HUES48 (cell line): ENCODE measurements at regions not wholly inside any gene's neighbourhood (a gene's known extent, or its start where the extent isn't known, plus 50 kb on each side); places are given as distances from the start of the nearest gene placed in this dataset.

Experiments
- H3K27ac ChIP-seq: one replicate; pipeline ENCODE4 v1.7.0; 2013; ENCODE audit warnings: low read depth, low read length, inconsistent platforms
- H3K27me3 ChIP-seq: 2 replicates; pipeline ENCODE4 v1.6.1; 2013; ENCODE audit warnings: mild to moderate bottlenecking, low read length; ENCODE audit not compliant: control insufficient read depth, insufficient read depth
- H3K36me3 ChIP-seq: 2 replicates; pipeline ENCODE4 v1.6.1; 2013; ENCODE audit warnings: low read length; ENCODE audit not compliant: control insufficient read depth, insufficient read depth
- H3K4me1 ChIP-seq: 2 replicates; pipeline ENCODE4 v1.6.1; 2013; ENCODE audit warnings: mild to moderate bottlenecking, low read length; ENCODE audit not compliant: control insufficient read depth, insufficient read depth
- H3K4me3 ChIP-seq: 2 replicates; pipeline ENCODE4 v1.5.1; 2013; ENCODE audit warnings: mild to moderate bottlenecking, low read depth, low read length
- H3K9ac ChIP-seq: 2 replicates; pipeline ENCODE4 v1.6.1; 2013; ENCODE audit warnings: mild to moderate bottlenecking, low read depth, low read length, moderate library complexity
- H3K9me3 ChIP-seq: 2 replicates; pipeline ENCODE4 v1.6.1; 2013; ENCODE audit warnings: low read length; ENCODE audit not compliant: control insufficient read depth, insufficient read depth

DNA sequence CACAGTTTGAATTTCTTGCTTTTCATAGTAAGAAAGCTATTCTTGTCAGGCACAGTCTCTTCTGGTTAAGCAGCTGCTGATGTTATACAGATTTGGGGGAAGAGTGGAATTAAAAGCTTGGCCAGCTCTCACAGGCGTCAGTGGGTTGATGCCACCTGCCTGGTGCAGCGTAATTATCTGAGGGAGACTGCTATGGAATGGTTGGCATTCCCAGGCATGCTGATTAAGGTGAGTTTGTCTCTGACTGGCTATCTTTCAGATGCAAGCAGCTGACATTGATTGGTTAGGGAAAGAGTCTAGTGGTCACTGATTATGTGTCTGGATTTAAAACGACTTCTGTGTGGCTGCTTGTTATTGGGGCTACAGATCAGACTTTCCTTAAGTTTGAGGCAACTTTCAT lies 948.4 kb downstream of the UQCRFS1 start:
- no peaks in the 10 kb centered on the region for H3K36me3 ChIP-seq
- 0 out of 2 replicates have a peak, but pooled peaks cover 4% of the 10 kb centered on the region for H3K4me1 ChIP-seq
- H3K9me3 ChIP-seq, result peaks cover 3% of the 10 kb centered on the region; the same call in 1 of the 2 replicates
- no peak overlapping the region for H3K4me3 ChIP-seq
- H3K27ac ChIP-seq, result no peak overlapping the region
- H3K9ac ChIP-seq, result no peak overlapping the region
- H3K27me3 ChIP-seq, result no peaks in the 10 kb centered on the region

DNA sequence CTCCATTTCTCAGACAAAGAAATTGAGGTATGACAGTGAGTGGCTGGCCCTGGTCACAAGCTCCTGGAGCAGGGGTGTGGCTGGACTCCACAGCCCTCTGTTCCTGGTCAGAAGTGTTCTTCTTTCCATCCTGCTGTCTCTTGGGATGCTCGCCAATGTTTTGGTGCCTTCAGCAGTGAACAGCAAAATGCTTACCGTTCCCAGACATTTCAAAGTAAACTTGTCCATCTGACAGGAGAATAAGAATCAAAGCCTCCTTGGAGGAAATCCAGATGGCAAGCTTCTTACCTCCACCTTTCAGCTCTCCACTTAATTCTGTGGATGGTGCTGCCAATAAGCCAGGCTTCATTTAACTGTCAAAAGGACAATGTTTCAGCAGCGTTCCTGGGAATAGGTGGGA lies 954.1 kb downstream of the UQCRFS1 start:
- no peak overlapping the region for H3K27ac ChIP-seq
- H3K36me3 ChIP-seq, result no peaks in the 10 kb centered on the region
- no peaks in the 10 kb centered on the region for H3K27me3 ChIP-seq

DNA sequence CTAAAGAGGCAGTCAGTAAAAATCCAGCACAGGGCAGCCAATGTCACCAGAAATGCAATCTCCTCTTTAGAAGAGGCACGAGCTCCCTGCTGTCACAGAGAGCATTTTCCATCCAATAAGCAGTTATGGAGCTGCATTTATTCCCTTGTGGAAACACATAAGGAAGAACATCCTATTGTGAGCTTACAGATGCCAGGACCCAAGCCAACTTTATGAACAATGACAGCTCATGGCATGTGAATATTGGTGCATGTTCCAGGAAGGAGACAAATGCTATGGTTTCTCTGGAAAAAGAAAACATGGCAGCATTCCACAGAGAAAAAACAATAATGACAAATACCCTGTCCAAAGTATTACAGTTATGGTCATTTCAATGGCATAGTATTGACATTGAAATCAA lies 955.6 kb downstream of the UQCRFS1 start:
- H3K27me3 ChIP-seq, result no peaks in the 10 kb centered on the region
- no peaks in the 10 kb centered on the region; the same call in 1 of the 2 replicates for H3K4me1 ChIP-seq
- no peaks in the 10 kb centered on the region for H3K36me3 ChIP-seq
- no peaks in the 10 kb centered on the region for H3K9me3 ChIP-seq
- no peak overlapping the region for H3K27ac ChIP-seq
- no peak overlapping the region for H3K4me3 ChIP-seq
- no peak overlapping the region for H3K9ac ChIP-seq

More for the DNA sequence above, 954.1 kb downstream of the UQCRFS1 start:
- H3K9ac ChIP-seq, result no peak overlapping the region
- no peak overlapping the region for H3K4me3 ChIP-seq
- no peaks in the 10 kb centered on the region for H3K9me3 ChIP-seq
- H3K4me1 ChIP-seq, result no peaks in the 10 kb centered on the region; the same call in 1 of the 2 replicates

DNA sequence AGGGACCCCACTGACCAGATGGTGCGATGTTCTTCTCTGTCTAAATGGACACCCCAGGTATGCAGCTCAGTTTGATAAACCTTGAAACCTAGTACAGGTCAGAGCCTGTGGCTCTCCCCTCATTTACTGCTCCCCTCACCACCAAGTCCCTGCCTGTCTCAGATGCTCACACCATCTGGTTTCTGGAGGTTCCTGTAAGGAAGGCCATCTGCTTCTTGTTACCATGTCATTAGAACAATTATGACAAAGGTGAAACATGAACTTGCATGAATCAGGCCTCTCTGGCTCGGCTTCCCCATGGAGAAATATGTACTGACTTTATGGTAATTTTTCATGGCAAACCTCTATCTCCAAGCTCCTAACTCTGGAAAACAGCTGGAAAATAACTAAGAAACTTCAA lies 965.7 kb downstream of the UQCRFS1 start:
- Histone ChIP-seq H3K4me3 (no peak overlapping the region), H3K9ac (no peak overlapping the region), H3K9me3 (no peaks in the 10 kb centered on the region), H3K36me3 (no peaks in the 10 kb centered on the region), H3K4me1 (no peaks in the 10 kb centered on the region), H3K27ac (no peak overlapping the region), H3K27me3 (no peaks in the 10 kb centered on the region)

DNA sequence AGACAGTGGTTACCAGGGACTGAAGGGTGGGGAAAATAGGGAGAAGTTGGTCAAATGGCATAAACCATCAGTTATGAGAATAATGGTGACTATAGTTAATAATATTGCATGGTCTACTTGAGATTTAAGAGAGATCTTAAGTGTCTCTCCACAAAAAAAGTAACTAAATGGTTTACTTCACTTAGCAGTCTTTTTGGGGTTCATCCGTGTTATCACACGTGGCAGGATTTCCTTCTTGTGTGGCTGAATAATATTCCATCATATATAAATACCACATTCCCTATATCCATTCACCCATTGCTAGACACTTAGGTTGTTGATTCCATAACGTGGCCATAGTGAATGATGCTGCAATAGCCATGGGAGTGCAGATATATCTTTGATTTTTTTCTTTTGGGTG lies 967.0 kb downstream of the UQCRFS1 start:
- H3K36me3 ChIP-seq, result no peaks in the 10 kb centered on the region
- no peaks in the 10 kb centered on the region for H3K9me3 ChIP-seq
- no peak overlapping the region for H3K9ac ChIP-seq
- no peak overlapping the region for H3K27ac ChIP-seq
- H3K4me3 ChIP-seq, result no peak overlapping the region
- H3K27me3 ChIP-seq, result no peaks in the 10 kb centered on the region
- no peaks in the 10 kb centered on the region for H3K4me1 ChIP-seq

DNA sequence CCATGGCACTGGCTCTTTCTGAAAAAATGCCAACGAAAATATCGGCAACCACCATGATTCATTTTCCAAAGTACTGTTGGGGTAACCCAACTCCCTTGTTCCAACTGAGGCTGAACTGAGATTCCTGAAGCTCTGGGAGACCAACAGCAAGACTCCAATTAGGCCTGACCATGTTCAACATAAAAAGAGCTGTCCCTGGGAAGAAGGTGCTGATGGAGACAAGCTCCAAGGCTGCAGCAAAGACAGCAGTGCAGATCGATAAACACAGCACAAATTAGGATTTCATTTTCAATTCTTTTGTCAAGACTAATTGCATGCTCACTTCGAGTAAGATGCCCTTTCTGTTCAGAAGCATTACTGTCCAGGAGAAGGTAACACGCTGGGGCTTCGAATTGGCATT lies 968.0 kb downstream of the UQCRFS1 start:
- Histone ChIP-seq H3K4me1 (no peaks in the 10 kb centered on the region; the same call in 1 of the 2 replicates), H3K9me3 (no peaks in the 10 kb centered on the region), H3K9ac (no peak overlapping the region), H3K27me3 (no peaks in the 10 kb centered on the region), H3K4me3 (no peak overlapping the region), H3K27ac (no peak overlapping the region), H3K36me3 (no peaks in the 10 kb centered on the region)

DNA sequence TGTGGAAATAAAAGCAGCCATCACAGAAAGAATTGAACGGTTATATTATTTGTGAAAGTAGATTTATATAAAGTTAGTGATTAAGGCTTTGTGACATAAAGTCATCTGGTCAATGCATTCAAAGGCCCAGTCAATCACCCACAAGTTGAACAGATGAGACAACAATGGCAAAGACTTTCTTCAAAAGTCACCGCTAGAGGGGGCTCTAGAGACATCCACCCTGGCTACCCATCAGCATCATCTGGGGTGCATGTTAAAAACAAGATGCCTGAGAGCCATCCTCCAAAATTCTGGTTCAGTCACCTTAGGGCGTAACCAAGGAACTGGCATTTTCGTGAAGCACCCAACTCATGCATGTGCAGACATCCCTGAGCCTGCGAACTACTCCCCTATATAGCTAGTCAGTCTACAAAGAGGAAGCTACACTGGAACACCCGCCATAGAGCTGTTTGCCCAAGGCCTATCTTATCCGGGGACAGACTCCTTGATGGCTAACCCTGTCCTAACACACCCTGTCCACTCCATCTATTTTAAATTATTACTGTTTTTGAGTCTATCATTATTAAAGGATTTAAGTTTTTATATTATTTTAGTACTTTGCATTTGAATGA lies 970.5 kb downstream of the UQCRFS1 start:
- Histone ChIP-seq H3K9ac (no peak overlapping the region), H3K27ac (no peak overlapping the region), H3K4me3 (no peak overlapping the region), H3K4me1 (no peaks in the 10 kb centered on the region; the same call in 1 of the 2 replicates), H3K9me3 (no peaks in the 10 kb centered on the region), H3K36me3 (no peaks in the 10 kb centered on the region), H3K27me3 (no peaks in the 10 kb centered on the region)

DNA sequence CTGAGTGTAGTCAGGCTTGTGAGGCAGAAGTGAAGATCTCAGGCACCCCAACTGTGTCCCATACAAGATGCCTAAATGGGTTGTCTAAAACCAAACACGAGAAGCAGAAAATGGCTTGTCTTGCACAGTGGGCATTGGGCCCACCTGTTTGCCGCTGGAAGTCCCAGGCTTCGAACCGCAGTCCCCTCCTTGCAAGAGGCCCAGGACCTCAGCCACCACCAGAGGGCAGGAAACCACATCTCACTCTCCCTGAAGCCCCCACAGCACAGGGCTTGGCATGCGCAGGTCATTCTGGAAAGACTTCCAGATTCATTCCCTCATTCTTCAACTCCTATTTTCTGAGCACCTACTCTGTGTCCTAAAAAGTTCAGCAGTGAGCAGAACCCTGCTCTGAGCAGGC lies 973.7 kb downstream of the UQCRFS1 start:
- Histone ChIP-seq H3K9ac (no peak overlapping the region), H3K9me3 (no peaks in the 10 kb centered on the region), H3K27ac (no peak overlapping the region), H3K27me3 (no peaks in the 10 kb centered on the region), H3K36me3 (no peaks in the 10 kb centered on the region), H3K4me1 (no peaks in the 10 kb centered on the region; the same call in 1 of the 2 replicates), H3K4me3 (no peak overlapping the region)

DNA sequence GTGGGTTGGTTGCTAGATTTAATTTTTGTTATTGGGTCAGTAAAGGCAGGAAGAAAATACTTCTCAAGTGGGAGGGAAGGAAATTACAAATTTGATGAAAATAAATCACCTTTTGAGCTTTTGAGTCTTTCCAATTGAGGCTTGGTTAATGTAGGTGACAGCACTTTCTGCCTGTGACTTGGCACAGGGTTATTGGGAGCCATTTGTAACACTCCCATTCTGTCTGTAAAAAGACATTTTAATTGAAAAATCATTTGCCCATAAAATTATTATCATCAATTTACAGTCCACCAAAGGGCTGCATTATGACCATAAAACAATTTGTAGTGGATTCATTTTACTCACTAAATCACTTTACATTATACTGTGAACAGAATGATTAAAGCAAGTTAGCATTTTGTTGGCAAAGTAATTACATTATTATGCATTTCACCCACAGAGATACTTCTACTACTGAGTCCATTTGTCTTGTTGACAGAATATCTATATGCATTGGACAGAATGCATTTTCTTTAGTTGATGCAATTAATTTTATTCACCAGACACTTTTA lies 974.6 kb downstream of the UQCRFS1 start:
- no peaks in the 10 kb centered on the region for H3K36me3 ChIP-seq
- H3K9me3 ChIP-seq, result no peaks in the 10 kb centered on the region
- no peak overlapping the region for H3K4me3 ChIP-seq
- H3K9ac ChIP-seq, result no peak overlapping the region
- H3K4me1 ChIP-seq, result no peaks in the 10 kb centered on the region; the same call in 1 of the 2 replicates
- no peaks in the 10 kb centered on the region for H3K27me3 ChIP-seq
- no peak overlapping the region for H3K27ac ChIP-seq

DNA sequence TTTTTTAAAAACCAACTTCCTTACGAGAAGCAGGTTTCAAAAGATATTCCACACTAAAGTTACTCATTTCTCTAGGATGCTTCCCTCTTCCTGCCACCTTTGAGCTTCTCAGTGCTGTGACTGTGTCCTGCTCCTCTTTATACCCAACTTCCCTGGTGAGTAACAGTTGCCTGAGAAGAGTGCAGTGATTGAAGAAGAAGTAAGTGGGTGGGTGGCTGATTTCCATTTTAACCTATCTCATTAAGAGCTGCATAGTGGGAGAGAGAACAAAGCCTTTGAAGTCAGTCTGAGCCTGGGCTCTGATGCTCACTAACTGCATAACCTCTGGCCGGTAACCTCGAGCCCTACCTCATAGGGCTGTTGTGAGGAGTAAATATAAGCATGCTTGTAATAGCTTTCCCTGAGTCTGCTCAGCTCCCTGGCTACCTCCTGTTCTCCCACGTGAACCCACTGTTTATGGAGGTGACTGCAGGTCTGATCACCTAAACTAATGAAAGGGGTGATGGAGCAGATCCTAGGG lies 977.3 kb downstream of the UQCRFS1 start:
- no peak overlapping the region for H3K4me3 ChIP-seq
- H3K9ac ChIP-seq, result no peak overlapping the region
- no peaks in the 10 kb centered on the region for H3K27me3 ChIP-seq
- no peaks in the 10 kb centered on the region for H3K36me3 ChIP-seq
- no peaks in the 10 kb centered on the region; the same call in 1 of the 2 replicates for H3K4me1 ChIP-seq
- H3K9me3 ChIP-seq, result no peaks in the 10 kb centered on the region
- H3K27ac ChIP-seq, result no peak overlapping the region

DNA sequence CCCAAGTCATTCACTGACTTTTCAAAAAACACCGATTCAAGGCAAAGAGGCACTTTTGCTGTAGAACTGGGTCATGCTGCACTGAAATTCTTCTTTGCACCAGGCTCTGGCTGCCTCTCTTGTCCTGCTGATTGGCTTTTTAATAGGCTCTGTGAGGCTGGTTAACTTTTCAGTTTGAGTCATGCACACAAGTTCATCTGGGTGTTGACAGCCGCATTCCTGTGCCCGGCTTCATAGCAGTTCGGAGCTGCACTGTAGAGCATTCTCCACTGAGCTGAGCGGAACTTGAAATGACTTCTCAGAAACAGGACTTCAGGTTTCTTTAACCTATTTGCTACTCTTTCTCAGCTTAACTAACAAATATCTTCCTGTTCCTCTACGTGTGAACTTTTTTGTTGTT lies 978.3 kb downstream of the UQCRFS1 start:
- Histone ChIP-seq H3K27me3 (no peaks in the 10 kb centered on the region), H3K9ac (no peak overlapping the region), H3K4me1 (no peaks in the 10 kb centered on the region), H3K27ac (no peak overlapping the region), H3K4me3 (no peak overlapping the region), H3K9me3 (no peaks in the 10 kb centered on the region), H3K36me3 (no peaks in the 10 kb centered on the region)
